IPS DF 6.9 (cell line): ENCODE measurements at regions not wholly inside any gene's neighbourhood (a gene's known extent, or its start where the extent isn't known, plus 50 kb on each side); places are given as distances from the start of the nearest gene placed in this dataset.

Experiments used
- DNase-seq: peaks from one replicate; pipeline ENCODE4 v3.0.0-alpha.2; 2013; ENCODE audit warnings: low read depth, low spot score
- H3K27ac ChIP-seq: one replicate; pipeline ENCODE4 v1.5.1; 2013; ENCODE audit warnings: low read length, control low read depth
- H3K27me3 ChIP-seq: 2 replicates; pipeline ENCODE4 v1.6.1; 2013; ENCODE audit warnings: mild to moderate bottlenecking, low read length; ENCODE audit not compliant: control insufficient read depth, insufficient read depth
- H3K36me3 ChIP-seq: 2 replicates; pipeline ENCODE4 v1.6.1; 2013; ENCODE audit warnings: low read length; ENCODE audit not compliant: control insufficient read depth, insufficient read depth
- H3K4me1 ChIP-seq: 2 replicates; pipeline ENCODE4 v1.6.1; 2013; ENCODE audit warnings: low read length; ENCODE audit not compliant: control insufficient read depth, insufficient read depth
- H3K4me3 ChIP-seq: 2 replicates; pipeline ENCODE4 v1.5.1; 2013; ENCODE audit warnings: mild to moderate bottlenecking, low read length
- H3K9me3 ChIP-seq: 2 replicates; pipeline ENCODE4 v1.6.1; 2013; ENCODE audit warnings: low read length, inconsistent platforms; ENCODE audit not compliant: control insufficient read depth, insufficient read depth
- WGBS: extraction: QIAGEN DNeasy Blood & Tissue Kit; methylation state at CpG from one replicate; pipeline ENCODE4 v1.1.7; 2013; ENCODE audit warnings: mixed read lengths, missing lambda C conversion rate; ENCODE audit not compliant: insufficient read length, insufficient coverage; 5-methylcytosine and 5-hydroxymethylcytosine counted together

DNA sequence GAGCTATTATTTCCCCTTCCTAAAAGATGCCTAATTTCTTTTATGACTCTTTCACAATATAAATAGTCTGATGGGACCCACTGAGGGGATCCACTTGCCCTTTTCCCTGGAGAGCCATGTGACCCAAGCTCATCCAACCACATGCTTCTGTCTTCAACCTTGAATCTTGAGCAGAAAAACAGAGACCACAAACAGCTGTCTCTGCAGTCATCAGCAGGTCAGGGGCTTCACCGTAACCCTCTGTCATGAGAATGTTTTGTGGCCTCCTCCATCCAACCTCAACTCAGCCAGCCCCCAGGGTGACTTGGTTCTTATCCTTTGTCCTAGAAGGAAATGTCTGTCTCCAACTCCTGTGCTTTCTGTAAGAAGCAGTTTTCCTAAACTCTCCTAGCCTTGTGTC, 129.6 kb upstream of the POU2AF2 start:
- DNase-seq, result no peak
- Histone ChIP-seq H3K27me3 (no peaks in the 10 kb centered on the region), H3K27ac (no peak overlapping the region), H3K36me3 (no peaks in the 10 kb centered on the region), H3K4me3 (no peak overlapping the region), H3K9me3 (no peaks in the 10 kb centered on the region), H3K4me1 (no peaks in the 10 kb centered on the region)
- WGBS, result no CpG with 5 or more reads among the region's 1 CpG

DNA sequence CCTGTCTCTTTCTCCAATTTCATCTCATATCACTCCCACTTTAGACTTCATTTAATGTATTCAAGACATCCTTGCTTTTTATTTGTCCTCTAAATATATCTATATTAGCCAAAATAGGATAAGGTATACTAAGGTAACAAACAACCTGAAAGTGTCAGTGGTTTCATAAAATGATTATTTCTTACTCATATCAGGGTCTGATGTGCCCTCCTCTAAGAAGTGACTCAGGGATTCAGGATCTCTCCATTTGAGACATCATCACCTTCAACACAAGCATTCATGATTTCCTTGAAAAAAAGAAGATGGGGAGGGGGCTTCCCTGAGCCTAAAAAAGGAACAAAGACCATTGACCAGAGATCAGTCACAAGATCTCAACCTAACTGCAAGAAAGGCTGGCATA, 131.4 kb upstream of the POU2AF2 start:
- H3K4me1 ChIP-seq, result no peaks in the 10 kb centered on the region

DNA sequence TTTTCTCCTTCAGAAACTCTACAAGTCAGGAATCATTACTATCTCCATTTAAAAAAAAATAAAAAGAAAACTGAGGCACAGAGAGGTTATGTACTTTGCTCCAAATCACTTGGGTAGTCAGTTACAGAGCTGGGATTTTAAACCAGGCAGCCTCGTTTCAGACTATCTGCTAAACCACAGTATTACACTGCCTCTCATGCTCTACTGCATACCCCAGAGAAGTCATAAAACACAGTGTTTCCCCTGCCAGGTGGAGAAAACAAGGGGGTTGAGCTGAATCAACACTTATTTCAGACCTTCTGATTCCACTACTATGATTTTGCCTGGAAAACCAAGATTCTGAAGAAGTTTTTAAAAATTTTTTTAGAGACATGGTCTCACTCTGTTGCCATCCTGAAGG, 132.9 kb upstream of the POU2AF2 start:
- Histone ChIP-seq H3K36me3 (no peaks in the 10 kb centered on the region), H3K27ac (no peak overlapping the region), H3K4me1 (no peaks in the 10 kb centered on the region), H3K9me3 (no peaks in the 10 kb centered on the region), H3K4me3 (no peak overlapping the region), H3K27me3 (no peaks in the 10 kb centered on the region)
- no peak for DNase-seq
- no CpG with 5 or more reads among the region's 1 CpG for WGBS

More for the DNA sequence above, 131.4 kb upstream of the POU2AF2 start:
- Histone ChIP-seq H3K27me3 (no peaks in the 10 kb centered on the region), H3K9me3 (no peaks in the 10 kb centered on the region), H3K4me3 (no peak overlapping the region), H3K36me3 (no peaks in the 10 kb centered on the region), H3K27ac (no peak overlapping the region)
- DNase-seq, result no peak

DNA sequence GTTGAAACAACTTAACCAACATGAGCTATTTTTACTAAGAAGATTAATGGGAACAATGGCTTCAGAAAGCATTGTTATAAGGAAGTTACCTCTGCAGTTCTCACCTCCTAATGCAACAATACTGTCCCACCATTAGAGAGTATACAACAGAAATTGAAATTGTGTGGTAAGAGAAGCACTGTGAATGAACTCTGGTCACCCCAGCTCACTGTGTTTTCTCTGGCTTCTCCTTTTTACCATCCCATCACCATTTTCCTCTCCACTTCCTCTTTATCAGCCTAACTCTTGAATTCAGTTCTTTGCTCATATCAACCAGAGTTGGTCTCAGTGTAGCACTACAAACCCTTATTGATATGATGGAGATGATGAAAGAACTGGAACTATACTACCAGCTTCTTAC, 138.0 kb upstream of the POU2AF2 start:
- Histone ChIP-seq H3K27me3 (no peaks in the 10 kb centered on the region), H3K27ac (no peak overlapping the region), H3K4me3 (no peak overlapping the region), H3K36me3 (no peaks in the 10 kb centered on the region), H3K4me1 (no peaks in the 10 kb centered on the region), H3K9me3 (no peaks in the 10 kb centered on the region)
- no peak for DNase-seq

DNA sequence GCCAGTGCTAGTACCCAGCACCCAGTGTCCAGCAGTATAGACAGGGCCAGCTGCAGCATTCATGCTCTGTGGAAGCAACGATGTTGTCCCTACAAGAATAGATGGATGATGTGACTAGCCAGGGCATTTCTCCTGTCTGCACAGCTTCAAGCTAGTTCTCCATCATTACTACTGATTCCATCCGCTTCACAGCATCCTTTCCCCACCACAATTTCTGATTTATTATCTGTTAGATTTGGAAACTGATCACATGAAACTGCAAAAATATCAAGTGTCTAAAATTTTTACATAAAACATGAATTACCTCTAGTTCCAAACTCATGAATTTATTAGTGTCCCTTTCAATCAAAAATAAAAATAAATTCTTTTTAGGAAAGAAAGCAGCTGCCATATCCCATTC, 138.9 kb upstream of the POU2AF2 start:
- Histone ChIP-seq H3K27me3 (no peaks in the 10 kb centered on the region), H3K4me1 (no peaks in the 10 kb centered on the region), H3K36me3 (no peaks in the 10 kb centered on the region), H3K27ac (no peak overlapping the region), H3K4me3 (no peak overlapping the region), H3K9me3 (no peaks in the 10 kb centered on the region)
- no peak for DNase-seq
- WGBS, result no CpG with 5 or more reads among the region's 2 CpGs

DNA sequence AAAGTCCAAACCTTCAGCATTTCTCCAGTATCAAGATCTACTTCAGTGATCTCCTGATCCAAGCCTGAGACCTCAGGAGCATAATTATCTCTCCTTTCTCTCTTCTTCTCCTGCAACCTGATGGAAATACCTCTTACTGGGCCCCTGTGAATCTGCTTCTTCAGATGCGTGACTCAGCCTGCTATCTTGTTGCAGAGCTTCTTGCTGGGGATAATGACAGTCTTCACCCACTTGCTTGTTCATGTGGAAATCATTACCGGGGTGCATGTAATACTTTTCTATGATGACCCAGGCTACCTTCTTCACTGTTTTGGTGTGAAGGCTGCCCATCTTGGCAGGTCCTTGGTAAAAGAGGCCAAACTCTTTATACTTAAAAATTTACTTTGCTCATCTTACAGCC, 140.0 kb upstream of the POU2AF2 start:
- H3K27ac ChIP-seq, result no peak overlapping the region
- no CpG with 5 or more reads among the region's 2 CpGs for WGBS
- H3K9me3 ChIP-seq, result no peaks in the 10 kb centered on the region
- H3K4me1 ChIP-seq, result no peaks in the 10 kb centered on the region
- H3K36me3 ChIP-seq, result no peaks in the 10 kb centered on the region
- no peaks in the 10 kb centered on the region for H3K27me3 ChIP-seq
- DNase-seq, result no peak
- H3K4me3 ChIP-seq, result no peak overlapping the region

DNA sequence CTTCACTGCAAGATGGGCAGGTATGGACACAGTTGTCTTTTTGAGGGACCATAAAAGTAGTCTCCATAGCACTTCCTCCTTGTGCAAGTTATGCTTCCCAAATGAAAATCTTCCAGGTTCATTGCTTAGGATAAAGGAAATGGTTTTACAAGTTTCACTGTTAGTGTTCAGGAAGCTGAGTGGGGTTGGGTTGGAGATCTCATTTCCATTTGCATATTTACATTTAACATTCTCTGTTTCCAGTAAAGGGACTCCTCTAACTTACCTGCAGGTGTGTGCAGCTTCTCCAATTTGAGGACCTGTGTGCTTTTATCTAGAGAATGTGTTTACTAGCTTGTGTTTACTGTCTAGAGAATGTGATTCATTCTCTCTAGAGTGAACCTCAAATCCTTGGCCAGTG, 141.3 kb upstream of the POU2AF2 start:
- H3K27ac ChIP-seq, result no peak overlapping the region
- no peak for DNase-seq
- no peaks in the 10 kb centered on the region for H3K27me3 ChIP-seq
- no peaks in the 10 kb centered on the region for H3K9me3 ChIP-seq
- H3K36me3 ChIP-seq, result no peaks in the 10 kb centered on the region
- H3K4me3 ChIP-seq, result no peak overlapping the region
- no peaks in the 10 kb centered on the region for H3K4me1 ChIP-seq

DNA sequence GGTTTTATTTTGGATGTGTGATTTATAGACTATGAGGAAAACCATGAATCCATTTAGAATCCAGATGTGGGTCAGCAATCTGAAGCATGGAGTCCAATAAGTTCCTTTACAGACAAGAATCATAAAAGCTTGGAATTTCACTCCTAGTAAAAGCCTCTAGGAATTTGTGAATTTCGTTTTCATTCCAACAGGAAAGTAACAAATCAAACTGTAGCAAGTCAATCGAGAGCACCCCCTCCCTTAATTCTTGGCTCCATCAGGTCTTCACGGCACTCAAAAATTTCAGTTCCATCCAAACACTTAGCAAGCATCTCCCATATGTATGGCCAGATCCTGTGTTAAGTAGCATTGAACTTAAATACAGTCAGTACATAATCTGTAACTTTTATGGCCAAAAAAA, 143.6 kb upstream of the POU2AF2 start:
- WGBS, result no CpG with 5 or more reads among the region's 3 CpGs
- DNase-seq, result no peak
- no peaks in the 10 kb centered on the region for H3K36me3 ChIP-seq
- no peaks in the 10 kb centered on the region for H3K9me3 ChIP-seq
- H3K27me3 ChIP-seq, result no peaks in the 10 kb centered on the region
- no peak overlapping the region for H3K4me3 ChIP-seq
- H3K4me1 ChIP-seq, result no peaks in the 10 kb centered on the region
- no peak overlapping the region for H3K27ac ChIP-seq

DNA sequence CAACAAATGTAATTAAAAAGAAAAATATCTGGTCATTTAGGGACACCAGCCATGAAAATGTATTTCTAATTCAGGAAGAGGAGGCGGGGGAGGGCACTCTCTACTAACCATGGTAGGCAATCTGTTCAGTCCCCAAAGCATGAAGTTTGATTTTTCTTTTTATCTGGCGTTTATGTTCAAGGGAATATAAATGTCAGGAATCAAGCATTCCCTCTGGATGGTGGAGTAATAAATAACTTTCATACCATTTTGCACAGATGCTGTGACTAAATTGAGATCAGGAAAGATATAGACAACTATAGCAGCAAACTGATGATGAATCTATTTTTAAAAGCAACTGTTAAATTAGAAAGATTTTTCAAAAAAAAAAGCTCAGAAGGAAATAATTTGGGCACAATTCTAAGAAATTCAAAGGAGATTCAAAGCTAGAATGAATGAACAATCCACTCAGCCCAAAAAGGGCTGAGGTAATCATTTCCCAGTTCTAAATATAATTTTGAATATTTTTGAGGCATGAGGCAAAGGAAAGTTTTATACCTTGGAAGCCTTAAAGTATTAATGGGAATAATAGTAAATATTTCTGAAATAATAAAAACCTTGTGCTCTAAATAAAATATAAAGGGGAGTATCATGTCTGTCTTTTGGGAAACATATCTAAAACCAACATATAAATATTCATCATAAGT, 146.4 kb upstream of the POU2AF2 start:
- no peak for DNase-seq
- H3K4me1 ChIP-seq, result no peaks in the 10 kb centered on the region
- no peaks in the 10 kb centered on the region for H3K36me3 ChIP-seq
- no peak overlapping the region for H3K27ac ChIP-seq
- no CpG with 5 or more reads among the region's 2 CpGs for WGBS
- H3K4me3 ChIP-seq, result no peak overlapping the region
- no peaks in the 10 kb centered on the region for H3K27me3 ChIP-seq
- H3K9me3 ChIP-seq, result no peaks in the 10 kb centered on the region

DNA sequence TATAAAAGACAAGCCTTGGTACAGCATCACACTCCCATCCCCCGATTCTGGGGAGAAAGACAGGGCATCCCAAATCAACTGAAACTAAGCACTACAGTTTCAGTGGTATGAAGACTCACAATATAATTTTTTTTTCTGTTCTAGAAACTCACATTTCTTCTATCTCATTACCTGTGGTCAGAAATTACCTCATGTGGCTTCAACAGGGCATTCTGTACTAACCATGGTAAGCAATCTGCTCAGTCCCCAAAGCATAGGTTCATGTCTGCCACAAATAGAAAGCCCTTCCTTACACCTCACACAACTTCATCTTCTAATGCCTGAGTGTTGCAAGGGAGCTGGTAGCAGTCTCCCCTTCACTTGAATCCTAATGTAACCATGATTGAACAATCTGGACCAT, 147.4 kb upstream of the POU2AF2 start:
- no peaks in the 10 kb centered on the region for H3K9me3 ChIP-seq
- no peak overlapping the region for H3K27ac ChIP-seq
- no peak overlapping the region for H3K4me3 ChIP-seq
- no peaks in the 10 kb centered on the region for H3K4me1 ChIP-seq
- DNase-seq, result no peak
- H3K27me3 ChIP-seq, result no peaks in the 10 kb centered on the region
- WGBS, result no CpG with 5 or more reads among the region's 1 CpG
- no peaks in the 10 kb centered on the region for H3K36me3 ChIP-seq

DNA sequence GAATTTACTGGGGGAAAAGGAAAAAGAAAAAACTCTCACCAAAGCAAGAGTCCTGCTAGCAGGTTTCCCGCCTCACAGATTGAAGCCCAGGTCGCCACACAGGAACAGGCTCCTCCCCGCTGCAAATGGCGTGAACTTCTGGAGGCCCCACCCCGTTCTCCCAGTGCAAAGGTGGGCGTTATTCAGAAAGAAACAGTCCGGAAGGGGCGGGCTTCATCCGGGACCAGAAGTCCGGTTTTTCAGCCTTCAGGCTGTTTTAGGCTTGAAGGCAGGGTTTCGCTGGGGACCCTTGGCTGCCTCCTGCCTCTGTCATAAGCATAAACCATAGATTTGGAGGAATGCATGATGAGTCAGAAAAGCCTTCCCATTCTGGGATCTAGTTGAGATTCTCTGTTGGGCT, 148.3 kb upstream of the POU2AF2 start:
- H3K27ac ChIP-seq, result no peak overlapping the region
- DNase-seq, result no peak
- H3K4me3 ChIP-seq, result no peak overlapping the region
- H3K4me1 ChIP-seq, result no peaks in the 10 kb centered on the region
- no CpG with 5 or more reads among the region's 11 CpGs for WGBS
- H3K27me3 ChIP-seq, result no peaks in the 10 kb centered on the region
- H3K9me3 ChIP-seq, result no peaks in the 10 kb centered on the region
- no peaks in the 10 kb centered on the region for H3K36me3 ChIP-seq
